Hepatocyte (in vitro differentiated cells): ENCODE measurements at regions not wholly inside any gene's neighbourhood (a gene's known extent, or its start where the extent isn't known, plus 50 kb on each side); places are given as distances from the start of the nearest gene placed in this dataset.

Source experiments
- DNase-seq: peaks from one replicate; pipeline ENCODE4 v3.0.0-alpha.2; 2016; ENCODE audit warnings: low spot score
- H2AFZ ChIP-seq: fragments of 200-600 bp; sonication (generic); 2 replicates; pipeline ENCODE4 v1.6.0; 2016; ENCODE audit warnings: antibody characterized with exemption, mild to moderate bottlenecking
- H3K27ac ChIP-seq: fragments of 200-600 bp; sonication (generic); 2 replicates; pipeline ENCODE4 v1.5.1; 2016; ENCODE audit warnings: mild to moderate bottlenecking
- H3K27me3 ChIP-seq: fragments of 200-600 bp; sonication (generic); 2 replicates; pipeline ENCODE4 v1.6.1; 2016
- H3K36me3 ChIP-seq: fragments of 200-600 bp; sonication (generic); replicated peaks from 2 replicates; pipeline ENCODE4 v1.5.1; 2016; ENCODE audit warnings: low read depth; ENCODE audit not compliant: insufficient read depth
- H3K4me1 ChIP-seq: fragments of 200-600 bp; sonication (generic); 2 replicates; pipeline ENCODE4 v1.5.1; 2016; ENCODE audit warnings: mild to moderate bottlenecking, moderate library complexity; ENCODE audit not compliant: insufficient read depth
- H3K4me2 ChIP-seq: fragments of 200-600 bp; sonication (generic); 2 replicates; pipeline ENCODE4 v1.6.0; 2016
- H3K4me3 ChIP-seq: fragments of 200-600 bp; sonication (generic); 2 replicates; pipeline ENCODE4 v1.5.1; 2016; ENCODE audit warnings: mild to moderate bottlenecking
- H3K79me2 ChIP-seq: fragments of 200-600 bp; sonication (generic); 2 replicates; pipeline ENCODE4 v1.6.0; 2017; ENCODE audit warnings: mild to moderate bottlenecking
- H3K9me2 ChIP-seq: fragments of 200-600 bp; sonication (generic); replicated peaks from 2 replicates; pipeline ENCODE4 v1.6.0; 2017; ENCODE audit warnings: mild to moderate bottlenecking; ENCODE audit not compliant: insufficient read depth
- H3K9me3 ChIP-seq: fragments of 200-600 bp; sonication (generic); 2 replicates; pipeline ENCODE4 v1.5.1; 2016; ENCODE audit warnings: low read depth, mild to moderate bottlenecking
- H4K20me1 ChIP-seq: fragments of 200-600 bp; sonication (generic); 2 replicates; pipeline ENCODE4 v1.6.0; 2016; ENCODE audit warnings: mild to moderate bottlenecking; ENCODE audit not compliant: insufficient read depth, poor library complexity, severe bottlenecking
- CTCF ChIP-seq: fragments of 200-600 bp; sonication (generic); IDR thresholded peaks from 2 replicates; pipeline ENCODE4 v1.5.1; 2016; ENCODE audit warnings: antibody characterized with exemption, mild to moderate bottlenecking; ENCODE audit not compliant: poor library complexity
- EZH2 ChIP-seq: fragments of 200-600 bp; sonication (generic); IDR thresholded peaks from 2 replicates; pipeline ENCODE4 v1.6.1; 2016; ENCODE audit warnings: antibody characterized with exemption, mild to moderate bottlenecking, borderline replicate concordance
- EZH2phosphoT487 ChIP-seq: fragments of 200-600 bp; sonication (generic); IDR thresholded peaks from one replicate; pipeline ENCODE4 v1.6.1; 2018; ENCODE audit warnings: antibody characterized with exemption, mild to moderate bottlenecking, low read depth, moderate library complexity; ENCODE audit not compliant: unreplicated experiment, severe bottlenecking
- WGBS: methylation state at CpG from one replicate; pipeline ENCODE4 v1.1.6; 2016; ENCODE audit warnings: low lambda C conversion rate; ENCODE audit errors: missing lambda C conversion rate; 5-methylcytosine and 5-hydroxymethylcytosine counted together

GRCh38 chr18:78169174-78169864 is 810.3 kb upstream of the SALL3 start:
- no peak overlapping the region for H3K4me2 ChIP-seq
- no peaks in the 10 kb centered on the region for H3K4me1 ChIP-seq
- no peaks in the 10 kb centered on the region for H3K9me3 ChIP-seq
- H4K20me1 ChIP-seq, result no peaks in the 10 kb centered on the region
- no peak for DNase-seq
- H2AFZ ChIP-seq, result no peak overlapping the region
- WGBS, result 85% methylated on average over 13 of the region's 13 CpGs
- no peak overlapping the region for H3K4me3 ChIP-seq
- no peaks in the 10 kb centered on the region for H3K79me2 ChIP-seq
- no peaks in the 10 kb centered on the region for H3K36me3 ChIP-seq
- H3K27ac ChIP-seq, result no peak overlapping the region
- H3K27me3 ChIP-seq, result no peaks in the 10 kb centered on the region
- TF ChIP-seq EZH2phosphoT487 (no peak), CTCF (no peak), EZH2 (no peak)
- no peaks in the 10 kb centered on the region for H3K9me2 ChIP-seq

DNA sequence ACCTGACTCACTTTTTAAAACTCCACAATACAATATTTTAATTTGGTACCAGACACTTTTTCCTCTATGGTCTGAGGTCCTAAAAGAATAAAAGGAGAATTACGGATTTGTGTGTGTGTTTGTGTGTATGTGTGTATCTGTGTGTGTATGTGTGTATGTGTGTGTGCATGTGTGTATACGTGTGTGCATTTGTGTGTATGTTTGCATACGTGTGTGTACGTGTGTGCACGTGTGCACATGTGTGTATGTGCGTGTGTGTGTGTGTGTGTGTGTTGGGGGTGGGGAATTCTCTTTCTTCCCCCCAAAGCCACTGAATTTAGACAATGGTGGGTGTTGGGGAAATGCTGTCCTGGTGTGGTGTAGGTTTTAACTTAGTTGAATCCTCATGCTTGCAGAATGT is 807.7 kb upstream of the SALL3 start:
- TF ChIP-seq EZH2, result no peak
- TF ChIP-seq EZH2phosphoT487, result no peak
- TF ChIP-seq CTCF, result no peak
- Histone ChIP-seq H3K4me2 (no peak overlapping the region), H3K4me1 (no peaks in the 10 kb centered on the region), H3K79me2 (no peaks in the 10 kb centered on the region), H3K9me2 (no peaks in the 10 kb centered on the region), H4K20me1 (no peaks in the 10 kb centered on the region), H3K36me3 (no peaks in the 10 kb centered on the region), H3K4me3 (no peak overlapping the region), H2AFZ (no peak overlapping the region), H3K27me3 (no peaks in the 10 kb centered on the region), H3K27ac (no peak overlapping the region), H3K9me3 (no peaks in the 10 kb centered on the region)
- DNase-seq, result no peak
- 73% methylated on average over 6 of the region's 6 CpGs for WGBS

DNA sequence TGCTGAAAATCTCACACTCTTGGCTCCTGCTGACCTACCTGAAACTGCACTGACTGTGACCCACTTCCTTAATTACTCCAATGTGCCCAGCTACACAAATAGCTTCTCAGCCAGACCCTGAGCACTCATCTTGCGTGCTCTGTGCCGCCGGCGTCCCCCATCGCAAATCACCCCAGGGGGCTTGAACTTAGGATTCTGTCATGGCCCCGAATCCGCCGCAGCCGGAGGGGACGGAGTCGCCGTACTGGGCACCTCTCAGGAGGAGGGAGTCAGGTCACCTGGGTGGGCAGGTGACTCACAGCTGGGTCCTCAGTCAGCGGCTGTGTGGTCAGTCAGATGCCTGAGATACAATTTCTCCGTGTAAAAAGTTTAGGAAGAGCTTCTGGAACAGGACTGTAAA is 804.9 kb upstream of the SALL3 start:
- H3K9me3 ChIP-seq, result no peaks in the 10 kb centered on the region
- no peak for TF ChIP-seq EZH2
- no peak for TF ChIP-seq CTCF
- TF ChIP-seq EZH2phosphoT487, result no peak
- H3K79me2 ChIP-seq, result no peaks in the 10 kb centered on the region
- DNase-seq, result no peak
- H3K27me3 ChIP-seq, result no peaks in the 10 kb centered on the region
- H4K20me1 ChIP-seq, result no peaks in the 10 kb centered on the region
- H3K36me3 ChIP-seq, result no peaks in the 10 kb centered on the region
- no peak overlapping the region for H3K27ac ChIP-seq
- H3K4me3 ChIP-seq, result no peak overlapping the region
- no peaks in the 10 kb centered on the region for H3K9me2 ChIP-seq
- no peaks in the 10 kb centered on the region for H3K4me1 ChIP-seq
- no peak overlapping the region for H3K4me2 ChIP-seq
- WGBS, result 83% methylated on average over 14 of the region's 14 CpGs
- no peak overlapping the region for H2AFZ ChIP-seq

DNA sequence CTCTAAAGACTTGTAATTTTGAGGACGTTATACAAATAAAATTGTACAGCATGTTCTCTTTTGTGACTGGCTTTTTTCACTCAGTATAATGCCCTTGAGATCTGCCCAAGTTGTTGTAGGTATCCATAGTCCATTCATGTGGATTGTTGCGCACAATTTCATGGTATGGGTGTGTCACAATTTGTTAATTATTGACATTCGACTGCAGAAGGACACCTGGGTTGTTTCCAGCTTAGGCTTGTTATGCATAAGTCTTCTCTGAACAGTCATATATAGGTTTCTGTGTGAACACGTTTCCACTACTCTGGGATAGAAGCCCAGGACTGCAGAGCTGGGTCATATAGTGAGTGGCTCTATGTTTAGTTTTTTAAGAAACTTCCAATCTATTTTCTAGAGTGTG is 800.8 kb upstream of the SALL3 start:
- H3K79me2 ChIP-seq, result no peaks in the 10 kb centered on the region
- no peak overlapping the region for H3K27ac ChIP-seq
- H3K27me3 ChIP-seq, result no peaks in the 10 kb centered on the region
- DNase-seq, result no peak
- no peak overlapping the region for H3K4me3 ChIP-seq
- no peaks in the 10 kb centered on the region for H3K9me3 ChIP-seq
- H3K4me2 ChIP-seq, result no peak overlapping the region
- H3K9me2 ChIP-seq, result no peaks in the 10 kb centered on the region
- no peak overlapping the region for H2AFZ ChIP-seq
- H3K4me1 ChIP-seq, result no peaks in the 10 kb centered on the region
- no peaks in the 10 kb centered on the region for H3K36me3 ChIP-seq
- H4K20me1 ChIP-seq, result no peaks in the 10 kb centered on the region
- TF ChIP-seq EZH2, result no peak
- no peak for TF ChIP-seq EZH2phosphoT487
- no peak for TF ChIP-seq CTCF
- WGBS, result 82% methylated on average over 4 of the region's 4 CpGs
